HCT116 (cell line): ENCODE measurements at regions not wholly inside any gene's neighbourhood (a gene's known extent, or its start where the extent isn't known, plus 50 kb on each side); places are given as distances from the start of the nearest gene placed in this dataset.

ENCODE experiments used
- SP1 ChIP-seq: IDR thresholded peaks from 2 replicates; pipeline ENCODE4 v1.6.1; 2012; ENCODE audit warnings: low read depth
- SRF ChIP-seq: IDR thresholded peaks from 2 replicates; pipeline ENCODE4 v1.6.1; 2012; ENCODE audit warnings: low read depth

GRCh38 chr17:77577491-77577890 lies 381.0 kb upstream of the TNRC6C start:
- no peak for TF ChIP-seq SP1
- TF ChIP-seq SRF, result no peak
